H9 (cell line): ENCODE measurements at regions not wholly inside any gene's neighbourhood (a gene's known extent, or its start where the extent isn't known, plus 50 kb on each side); places are given as distances from the start of the nearest gene placed in this dataset.

ENCODE experiments used
- DNase-seq: peaks from one replicate; pipeline ENCODE4 v3.0.0-alpha.2; 2017
- H2AFZ ChIP-seq: one replicate; pipeline ENCODE4 v1.6.1; 2013; ENCODE audit warnings: mild to moderate bottlenecking, low read length, control low read depth, moderate library complexity
- H2AK5ac ChIP-seq: 2 replicates; pipeline ENCODE4 v1.6.1; 2013; ENCODE audit warnings: low read length, control low read depth, mixed read lengths; ENCODE audit not compliant: insufficient read length
- H2BK120ac ChIP-seq: one replicate; pipeline ENCODE4 v1.6.1; 2013; ENCODE audit warnings: low read depth, mild to moderate bottlenecking, low read length, control low read depth, inconsistent platforms; ENCODE audit not compliant: poor library complexity, severe bottlenecking
- H2BK12ac ChIP-seq: 2 replicates; pipeline ENCODE4 v1.6.1; 2013; ENCODE audit warnings: low read length, control low read depth, mixed read lengths, low read depth; ENCODE audit not compliant: insufficient read length
- H2BK15ac ChIP-seq: 2 replicates; pipeline ENCODE4 v1.6.1; 2013; ENCODE audit warnings: low read depth, low read length, control low read depth
- H2BK20ac ChIP-seq: one replicate; pipeline ENCODE4 v1.6.1; 2013; ENCODE audit warnings: low read depth, mild to moderate bottlenecking, low read length, control low read depth, inconsistent platforms; ENCODE audit not compliant: poor library complexity, severe bottlenecking
- H2BK5ac ChIP-seq: 2 replicates; pipeline ENCODE4 v1.6.1; 2013; ENCODE audit warnings: low read length, control low read depth, mixed read lengths; ENCODE audit not compliant: insufficient read length
- H3K14ac ChIP-seq: 2 replicates; pipeline ENCODE4 v1.6.1; 2013; ENCODE audit warnings: low read length, control low read depth; ENCODE audit not compliant: insufficient read depth
- H3K18ac ChIP-seq: 2 replicates; pipeline ENCODE4 v1.6.1; 2013; ENCODE audit warnings: low read depth, mild to moderate bottlenecking, mixed read lengths, low read length, control low read depth; ENCODE audit not compliant: insufficient read length
- H3K23ac ChIP-seq: 2 replicates; pipeline ENCODE4 v1.6.1; 2013; ENCODE audit warnings: low read length, control low read depth, mixed read lengths, low read depth; ENCODE audit not compliant: insufficient read length
- H3K23me2 ChIP-seq: 2 replicates; pipeline ENCODE4 v1.6.1; 2013; ENCODE audit warnings: low read depth, mild to moderate bottlenecking, mixed read lengths, low read length, control low read depth; ENCODE audit not compliant: insufficient read length, poor library complexity, severe bottlenecking
- H3K27ac ChIP-seq: 2 replicates; pipeline ENCODE4 v1.5.1; 2013; ENCODE audit warnings: low read length, control low read depth, mixed read lengths, low read depth; ENCODE audit not compliant: insufficient read length
- H3K27me3 ChIP-seq: 2 replicates; pipeline ENCODE4 v1.6.1; 2013; ENCODE audit warnings: low read length, control low read depth, inconsistent platforms; ENCODE audit not compliant: insufficient read depth
- H3K4ac ChIP-seq: 2 replicates; pipeline ENCODE4 v1.6.1; 2013; ENCODE audit warnings: low read depth, mild to moderate bottlenecking, control low read depth, inconsistent platforms, low read length, moderate library complexity
- H3K4me1 ChIP-seq: 2 replicates; pipeline ENCODE4 v1.6.1; 2013; ENCODE audit warnings: low read length, control low read depth, inconsistent platforms; ENCODE audit not compliant: insufficient read depth
- H3K4me2 ChIP-seq: 2 replicates; pipeline ENCODE4 v1.6.1; 2013; ENCODE audit warnings: low read length, control low read depth, mixed read lengths; ENCODE audit not compliant: insufficient read length, insufficient read depth
- H3K56ac ChIP-seq: 2 replicates; pipeline ENCODE4 v1.6.1; 2013; ENCODE audit warnings: low read depth, mild to moderate bottlenecking, mixed read lengths, low read length, control low read depth; ENCODE audit not compliant: insufficient read length
- H3K79me1 ChIP-seq: 2 replicates; pipeline ENCODE4 v1.6.1; 2013; ENCODE audit warnings: low read depth, mild to moderate bottlenecking, moderate library complexity, low read length, control low read depth, inconsistent platforms; ENCODE audit not compliant: insufficient read depth, poor library complexity, severe bottlenecking
- H3K79me2 ChIP-seq: 2 replicates; pipeline ENCODE4 v1.6.1; 2013; ENCODE audit warnings: low read length, control low read depth, inconsistent platforms; ENCODE audit not compliant: insufficient read depth
- H3K9ac ChIP-seq: 2 replicates; pipeline ENCODE4 v1.6.1; 2013; ENCODE audit warnings: low read length, control low read depth, mixed read lengths; ENCODE audit not compliant: insufficient read length; ENCODE audit errors: extremely low read depth
- H3K9me3 ChIP-seq: one replicate; pipeline ENCODE4 v1.6.1; 2013; ENCODE audit warnings: low read depth, low read length, inconsistent platforms; ENCODE audit not compliant: control insufficient read depth
- H3T11ph ChIP-seq: one replicate; pipeline ENCODE4 v1.6.1; 2013; ENCODE audit warnings: mild to moderate bottlenecking, low read length, control low read depth, inconsistent platforms
- H4K20me1 ChIP-seq: one replicate; pipeline ENCODE4 v1.6.1; 2013; ENCODE audit not compliant: control insufficient read depth, insufficient read length, insufficient read depth
- H4K5ac ChIP-seq: 2 replicates; pipeline ENCODE4 v1.6.1; 2013; ENCODE audit warnings: low read depth, mild to moderate bottlenecking, mixed read lengths, low read length, control low read depth; ENCODE audit not compliant: insufficient read length
- H4K8ac ChIP-seq: replicated peaks from 2 replicates; pipeline ENCODE4 v1.6.1; 2013; ENCODE audit warnings: low read length, control low read depth, mixed read lengths, low read depth; ENCODE audit not compliant: insufficient read length
- H4K91ac ChIP-seq: 2 replicates; pipeline ENCODE4 v1.6.1; 2013; ENCODE audit warnings: low read depth, mild to moderate bottlenecking, moderate library complexity, mixed read lengths, low read length, control low read depth; ENCODE audit not compliant: insufficient read length
- H3K27ac Mint-ChIP-seq, 3 experiments: 2 replicates in 2 of 3; 3 replicates in 1 of 3; pipeline ENCODE4 v1.8.0; 2020 to 2021; ENCODE audit warnings: mixed read lengths in 3 of 3, mild to moderate bottlenecking in 1 of 3, moderate library complexity in 1 of 3
- H3K27me3 Mint-ChIP-seq: 2 replicates; pipeline ENCODE4 v1.8.0; 2021; ENCODE audit warnings: low read depth, mild to moderate bottlenecking, moderate library complexity, mixed read lengths
- H3K36me3 Mint-ChIP-seq, 3 experiments: 2 replicates in 2 of 3; 3 replicates in 1 of 3; pipeline ENCODE4 v1.8.0; 2020 to 2021; ENCODE audit warnings: low read depth in 3 of 3, mixed read lengths in 3 of 3; ENCODE audit not compliant: insufficient read depth in 1 of 3
- H3K4me1 Mint-ChIP-seq, 2 experiments: 2 replicates each; pipeline ENCODE4 v1.8.0; 2020; ENCODE audit warnings: mixed read lengths in 2 of 2
- H3K4me3 Mint-ChIP-seq, 2 experiments: 2 replicates in 1 of 2; 3 replicates in 1 of 2; pipeline ENCODE4 v1.8.0; 2020 to 2021; ENCODE audit warnings: mild to moderate bottlenecking in 2 of 2, mixed read lengths in 2 of 2, moderate library complexity in 1 of 2
- H3K9me3 Mint-ChIP-seq, 2 experiments: 2 replicates in 1 of 2; 3 replicates in 1 of 2; pipeline ENCODE4 v1.8.0; 2020; ENCODE audit warnings: mild to moderate bottlenecking in 2 of 2, mixed read lengths in 2 of 2, moderate library complexity in 1 of 2
- CTCF ChIP-seq: fragments of 200-600 bp; sonication (generic); conservative IDR thresholded peaks from 3 replicates; pipeline ENCODE4 v1.8.0; 2021; ENCODE audit warnings: antibody characterized with exemption, mild to moderate bottlenecking
- WGBS: extraction: QIAGEN DNeasy Blood & Tissue Kit; methylation state at CpG from one replicate; pipeline ENCODE4 v1.1.7; 2013; ENCODE audit warnings: missing lambda C conversion rate, low lambda C conversion rate, mixed read lengths; ENCODE audit not compliant: insufficient read length; ENCODE audit errors: extremely low coverage; 5-methylcytosine and 5-hydroxymethylcytosine counted together

- Histone ChIP-seq H3K27ac (no peak overlapping the region), H2BK12ac (no peak overlapping the region), H3K27me3 (no peaks in the 10 kb centered on the region), H3K18ac (no peak overlapping the region), H3K14ac (no peak overlapping the region), H3K79me1 (no peaks in the 10 kb centered on the region), H3K79me2 (no peaks in the 10 kb centered on the region), H3T11ph (no peak overlapping the region), H2AK5ac (no peak overlapping the region), H4K5ac (no peak overlapping the region), H3K9ac (no peak overlapping the region), H3K23ac (no peak overlapping the region), H3K23me2 (no peaks in the 10 kb centered on the region), H2BK15ac (no peak overlapping the region; the same call in 1 of the 2 replicates), H4K8ac (no peak overlapping the region), H3K4ac (no peak overlapping the region), H2BK5ac (no peak overlapping the region), H3K56ac (no peak overlapping the region), H2BK120ac (no peak overlapping the region), H3K4me1 (peaks cover 4% of the 10 kb centered on the region; the same call in 1 of the 2 replicates), H3K9me3 (no peaks in the 10 kb centered on the region), H2AFZ (no peak overlapping the region), H3K4me2 (no peak overlapping the region), H4K20me1 (no peaks in the 10 kb centered on the region), H4K91ac (no peak overlapping the region), H2BK20ac (no peak overlapping the region)
- Mint-ChIP-seq H3K27me3 (peaks cover 2% of the 10 kb centered on the region; the same call in 1 of the 2 replicates), H3K27ac (no peak overlapping the region), H3K36me3 (peaks cover 0 to 10% (median 0%) of the 10 kb centered on the region in 3 experiments; a peak in 3 of 7 replicates), H3K9me3 (peaks cover 8 to 12% of the 10 kb centered on the region in 2 experiments), H3K4me3 (no peak overlapping the region), H3K4me1 (peaks cover 14 to 15% of the 10 kb centered on the region in 2 experiments)
- no CpG with 5 or more reads among the region's 9 CpGs for WGBS
- DNase-seq: no peak
- no peak for TF ChIP-seq CTCF
Measured at GRCh38 chr3:43163895-43164493, 58.1 kb upstream of the POMGNT2 start.
